Left renal cortex interstitium (tissue), 4 donors: ENCODE measurements at regions not wholly inside any gene's neighbourhood (a gene's known extent, or its start where the extent isn't known, plus 50 kb on each side); places are given as distances from the start of the nearest gene placed in this dataset.
A peak's percentile ranks its signal among the peaks of the same experiment; 100 is the strongest.
"Not testable (repeated sequence)": the region's sequence is repeated elsewhere in the genome, so short reads cannot be mapped to it uniquely, and the experiment has no call there.

Source experiments
- DNase-seq, 4 donors: peaks; one replicate each; pipeline ENCODE4 v3.0.0-alpha.2; 2013; ENCODE audit warnings: low read depth in 4 of 4, low spot score in 2 of 4, missing footprints in 1 of 4

DNA sequence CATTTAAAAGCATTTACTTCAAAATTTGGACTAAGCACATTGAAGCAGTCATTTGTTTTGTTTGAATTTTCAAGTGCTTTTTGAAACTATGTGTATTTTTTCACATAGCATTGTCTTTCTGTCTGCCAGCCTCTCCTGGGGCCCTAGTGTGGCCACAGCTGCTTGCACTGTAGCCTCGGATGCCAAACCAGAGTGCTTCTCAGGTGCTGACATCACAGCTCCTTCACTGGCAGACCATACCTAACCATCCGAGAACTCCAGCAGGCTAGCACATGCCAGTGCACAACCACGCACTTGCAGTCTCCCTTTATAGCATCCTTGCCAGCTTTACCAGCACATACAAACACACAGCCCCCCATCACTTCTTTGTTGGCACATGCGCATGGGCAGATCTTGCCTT lies 1019.7 kb downstream of the STPG2 start:
- no peak for DNase-seq

DNA sequence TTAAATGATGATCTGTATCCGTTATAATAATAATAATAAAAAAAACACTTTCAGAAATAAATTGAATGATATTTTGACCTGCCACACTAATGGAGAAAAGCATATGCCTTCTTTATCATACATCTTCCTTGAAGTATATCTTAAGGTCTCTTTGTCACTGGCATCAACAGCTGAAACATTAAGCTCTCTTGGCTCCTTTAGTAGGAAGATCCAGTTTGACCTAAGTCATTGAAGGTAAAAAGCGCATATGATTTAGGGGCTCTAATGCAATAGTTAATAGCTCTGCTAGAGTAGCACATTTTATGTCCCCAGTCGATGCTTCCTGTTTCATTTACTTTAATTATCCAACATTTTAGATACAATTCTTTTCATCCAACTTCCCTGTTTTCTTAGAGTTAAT lies 1010.8 kb downstream of the STPG2 start:
- no peak for DNase-seq

DNA sequence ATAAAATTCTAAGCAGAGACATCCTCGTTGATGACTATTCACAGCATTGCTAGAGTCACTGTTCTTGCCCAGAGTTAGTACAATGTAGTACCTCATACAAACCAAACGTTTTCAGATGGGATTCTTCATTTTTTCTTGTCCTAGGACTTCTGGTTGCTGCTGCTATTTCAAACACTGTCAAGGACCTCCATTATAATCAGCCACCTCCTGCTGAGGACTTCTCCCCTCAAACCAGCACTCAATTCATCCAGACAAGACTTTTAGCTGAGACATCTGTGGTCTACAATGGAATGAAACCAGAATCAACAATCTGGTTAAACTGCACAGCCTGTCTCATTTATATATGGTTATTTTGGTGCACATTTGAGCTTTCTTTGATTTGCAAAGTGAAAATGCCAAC lies 1008.8 kb downstream of the STPG2 start:
- no peak for DNase-seq

DNA sequence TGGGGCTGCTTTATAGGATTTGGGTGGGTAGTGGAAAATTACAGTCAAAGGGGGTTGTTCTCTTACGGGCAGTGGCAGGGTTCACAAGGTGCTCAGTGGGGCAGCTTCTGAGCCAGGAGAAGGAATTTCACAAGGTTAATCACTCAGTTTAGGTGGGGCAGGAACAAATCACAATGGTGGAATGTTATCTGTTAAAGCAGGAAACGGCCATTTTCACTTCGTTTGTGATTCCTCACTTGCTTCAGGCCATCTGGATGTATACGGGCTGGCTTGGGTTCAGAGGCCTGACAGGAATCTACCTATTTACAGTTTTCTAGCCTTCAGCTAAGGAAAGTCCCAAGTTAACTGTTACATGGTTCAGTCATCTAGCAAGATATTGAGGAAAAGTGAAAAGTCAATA lies 1003.5 kb downstream of the STPG2 start:
- no peak for DNase-seq

DNA sequence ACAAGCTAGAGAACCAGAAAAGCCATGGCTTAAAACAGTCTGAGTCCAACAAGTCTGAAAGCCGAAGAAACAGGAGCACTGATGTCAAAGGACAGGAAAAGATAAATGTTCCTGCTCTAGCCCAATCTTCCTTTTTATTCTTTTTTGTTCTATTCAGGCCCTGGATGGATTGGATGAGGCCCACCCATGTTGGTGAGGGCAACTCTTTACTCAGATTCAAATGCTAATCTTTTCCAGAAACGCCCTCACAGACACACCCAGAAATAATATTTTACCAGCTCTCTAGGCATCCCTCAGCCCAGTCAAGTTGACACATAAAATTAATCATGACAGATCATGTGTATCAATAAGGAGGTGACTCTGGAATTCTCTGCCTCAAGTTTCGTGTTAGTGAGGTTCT lies 1002.7 kb downstream of the STPG2 start:
- DNase-seq, result no peak

DNA sequence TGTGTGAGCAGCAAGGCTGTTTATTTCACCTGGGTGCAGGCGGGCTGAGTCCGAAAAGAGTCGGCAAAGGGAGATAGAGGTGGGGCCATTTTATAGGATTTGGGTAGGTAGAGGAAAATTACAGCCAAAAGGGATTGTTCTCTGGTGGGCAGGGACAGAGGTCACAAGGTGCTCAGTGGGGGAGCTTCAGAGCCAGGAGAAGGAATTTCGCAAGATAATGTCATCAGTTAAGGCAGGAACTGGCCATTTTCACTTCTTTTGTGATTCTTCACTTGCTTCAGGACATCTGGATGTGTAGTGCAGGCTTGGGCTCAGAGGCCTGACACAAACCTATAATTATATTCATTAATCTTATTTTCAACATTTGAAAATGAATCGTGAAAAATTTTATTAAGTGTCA lies 1001.9 kb downstream of the STPG2 start:
- DNase-seq, result not testable (repeated sequence)

DNA sequence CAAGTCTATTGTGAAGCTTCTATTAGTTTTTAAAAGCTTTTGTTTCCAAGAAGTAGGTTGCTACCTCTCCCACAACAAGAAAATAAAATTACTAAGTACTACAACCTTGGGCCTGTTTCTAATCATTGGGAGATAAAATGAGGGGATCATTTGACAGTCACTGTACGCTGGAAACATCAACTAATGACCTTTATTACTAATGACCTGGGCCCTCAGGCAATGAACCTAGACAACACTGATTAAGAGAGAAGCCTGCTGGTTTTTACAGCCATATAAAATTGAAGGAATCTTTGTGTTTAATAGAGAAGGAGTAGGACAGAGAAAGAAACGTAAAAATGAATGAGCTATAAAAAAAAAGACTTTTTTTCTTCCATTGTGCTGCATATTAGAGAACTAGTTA lies 1000.9 kb downstream of the STPG2 start:
- DNase-seq, result no peak

DNA sequence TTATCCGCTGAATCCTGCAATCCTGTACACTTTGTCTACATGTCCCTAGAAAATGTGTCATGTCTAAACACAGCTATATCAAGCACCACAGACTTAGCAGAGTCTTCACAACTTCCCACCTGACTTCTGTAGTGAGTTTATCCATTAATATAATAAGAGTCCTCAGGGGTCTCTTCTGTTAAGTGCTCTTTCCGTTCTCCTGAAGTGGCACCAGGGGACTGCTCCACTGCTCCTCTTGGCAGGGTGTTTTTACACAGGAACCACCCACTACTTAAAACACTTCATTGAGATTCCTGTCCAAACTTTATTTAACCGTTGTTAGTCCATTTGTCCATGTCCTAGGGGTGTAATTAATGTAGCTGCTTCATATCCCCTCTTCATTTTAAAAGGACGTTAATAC lies 1000.4 kb downstream of the STPG2 start:
- DNase-seq, result no peak

DNA sequence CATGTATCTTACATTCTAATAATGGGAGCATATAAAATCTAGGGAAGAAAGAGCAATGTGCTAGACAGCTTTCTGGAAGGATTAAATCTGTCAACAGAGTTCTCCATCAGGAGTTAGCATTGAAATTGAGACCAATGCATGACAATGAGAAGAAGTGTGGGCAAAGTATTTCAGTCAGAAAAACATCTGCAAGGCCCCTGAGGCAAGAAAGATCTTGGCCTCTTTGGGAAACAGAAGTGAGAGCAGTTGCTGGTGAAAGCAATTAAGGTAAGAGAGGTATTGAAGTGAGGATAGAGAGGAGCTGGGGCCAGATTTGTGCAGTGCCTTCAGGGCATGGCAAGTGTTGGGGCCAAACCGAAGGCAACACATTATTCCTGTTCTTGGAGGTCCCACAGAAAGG lies 999.1 kb downstream of the STPG2 start:
- no peak for DNase-seq

DNA sequence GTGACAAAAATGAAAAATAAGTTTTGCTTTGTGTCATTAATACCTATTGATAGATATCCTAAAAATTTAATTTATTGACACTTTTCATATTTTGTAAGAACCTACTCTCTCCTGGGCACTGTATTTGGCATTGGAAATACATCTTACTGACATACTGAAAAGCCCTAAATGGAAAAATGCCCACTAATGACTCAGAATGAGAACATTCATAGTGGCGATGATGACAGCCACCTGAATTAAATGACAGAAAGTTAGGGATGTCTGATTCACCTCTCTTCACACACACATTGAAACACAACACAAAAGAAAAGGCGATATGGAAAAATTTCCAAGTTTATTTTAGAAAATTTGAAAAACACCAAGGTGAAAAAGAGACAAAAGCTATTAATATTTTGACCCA lies 992.3 kb downstream of the STPG2 start:
- no peak for DNase-seq

DNA sequence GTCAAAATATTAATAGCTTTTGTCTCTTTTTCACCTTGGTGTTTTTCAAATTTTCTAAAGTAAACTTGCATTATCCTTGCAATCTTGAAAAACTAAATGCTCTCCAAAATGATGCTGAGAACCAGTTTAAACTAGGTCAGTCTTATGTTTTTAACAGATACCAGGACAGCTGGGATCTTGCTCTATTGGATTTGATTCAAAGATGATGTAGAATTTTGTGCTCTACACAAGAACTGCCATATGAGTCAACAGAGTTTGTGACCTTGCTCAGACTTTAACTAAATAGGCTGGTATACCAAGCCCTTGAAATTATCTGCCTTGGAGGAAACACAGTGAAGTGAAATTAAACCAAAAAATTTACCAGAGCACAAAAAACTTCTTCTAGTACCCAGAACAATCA lies 991.1 kb downstream of the STPG2 start:
- no peak for DNase-seq

DNA sequence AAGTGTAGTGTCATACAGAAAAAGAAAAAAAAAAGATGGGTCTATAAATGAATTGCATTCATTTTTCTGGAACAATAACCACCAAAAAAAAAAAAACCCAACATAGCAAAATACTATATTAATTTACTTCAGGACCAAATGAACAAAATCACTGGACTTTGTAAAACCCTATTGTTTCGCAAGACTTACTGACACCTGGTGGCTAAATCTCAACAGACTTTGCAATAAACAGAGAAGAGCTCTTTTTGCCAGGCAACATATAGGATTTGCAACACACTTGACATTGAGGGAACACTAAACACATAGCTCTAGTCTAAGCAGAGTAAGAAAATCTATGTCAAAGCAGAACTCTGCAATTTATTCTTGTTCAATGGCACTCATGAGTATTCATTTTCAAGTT lies 990.2 kb downstream of the STPG2 start:
- peak in 3 of 4 donors; percentile 6 to 33 (median 18) for DNase-seq

DNA sequence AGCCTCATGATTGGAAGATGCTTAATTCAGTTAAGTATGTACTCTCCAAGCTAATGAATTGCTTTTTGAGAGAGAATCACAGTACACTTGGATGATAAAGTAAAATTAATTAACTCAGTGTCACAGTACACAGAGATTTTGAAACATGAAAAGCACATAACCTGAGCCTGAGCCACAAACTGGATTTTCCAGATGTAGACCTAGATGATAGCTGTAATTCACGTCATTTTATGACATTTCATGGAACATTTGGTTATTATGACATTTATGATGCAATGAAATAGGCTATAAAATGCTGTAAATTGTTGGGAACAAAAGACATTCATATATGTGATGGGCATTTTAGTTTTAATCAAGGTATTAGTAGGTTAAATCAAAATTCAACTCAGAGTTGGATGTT lies 983.7 kb downstream of the STPG2 start:
- DNase-seq, result no peak

DNA sequence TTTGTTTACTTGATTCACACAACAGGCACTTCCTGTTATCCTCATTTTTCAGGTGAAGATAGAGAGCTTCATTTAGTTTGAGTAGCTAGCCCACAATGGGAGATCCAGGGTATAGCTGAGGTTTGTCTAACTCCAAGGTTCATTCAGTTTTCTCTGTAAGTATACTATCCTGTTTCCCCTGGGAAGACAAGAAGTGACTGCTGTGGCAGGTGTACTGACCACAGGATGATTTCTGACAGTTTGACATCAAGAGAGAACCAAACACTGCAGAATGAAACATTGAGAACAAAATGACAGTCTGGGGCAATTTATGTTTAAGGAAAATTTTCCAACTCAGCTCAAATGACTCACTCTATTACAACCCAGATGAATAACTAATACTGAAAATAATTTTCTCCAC lies 958.0 kb downstream of the STPG2 start:
- DNase-seq, result no peak

DNA sequence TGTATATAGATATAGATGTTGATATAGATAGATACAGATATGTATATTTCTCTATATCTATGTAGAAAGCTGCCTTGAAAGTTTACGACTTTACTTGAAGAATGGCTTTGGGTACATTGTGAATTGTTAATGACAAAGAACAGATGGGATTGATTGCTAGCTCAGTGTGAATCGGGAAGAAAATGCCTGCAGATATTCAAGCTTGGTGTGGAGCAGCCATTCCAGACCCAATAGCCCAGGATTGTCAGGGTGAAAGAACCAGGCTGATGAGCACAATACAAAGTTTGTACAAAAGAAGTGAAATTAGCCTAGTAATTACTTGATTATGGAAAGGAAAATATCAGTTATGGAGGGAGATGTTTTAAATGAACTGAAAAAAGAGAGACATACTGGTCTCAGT lies 946.2 kb downstream of the STPG2 start:
- no peak for DNase-seq

DNA sequence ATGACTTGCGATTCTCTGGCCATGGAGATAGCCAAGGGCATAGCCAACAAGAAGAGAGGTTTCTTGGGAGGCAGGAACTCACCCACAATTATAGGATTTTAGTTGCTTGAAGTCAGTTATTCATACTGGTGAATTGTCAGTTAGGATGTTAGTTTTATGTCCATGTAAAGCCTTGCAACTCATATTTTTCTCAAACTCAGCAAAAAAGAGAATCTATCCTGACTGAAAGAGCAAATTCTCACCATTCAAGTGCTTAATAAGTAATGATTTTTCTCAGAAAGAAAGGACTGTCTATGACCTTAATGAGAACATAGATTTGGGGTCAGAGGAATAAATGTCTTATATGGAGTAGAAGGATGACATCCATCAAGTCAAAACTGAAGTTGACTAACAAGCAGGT lies 934.5 kb downstream of the STPG2 start:
- no peak for DNase-seq

DNA sequence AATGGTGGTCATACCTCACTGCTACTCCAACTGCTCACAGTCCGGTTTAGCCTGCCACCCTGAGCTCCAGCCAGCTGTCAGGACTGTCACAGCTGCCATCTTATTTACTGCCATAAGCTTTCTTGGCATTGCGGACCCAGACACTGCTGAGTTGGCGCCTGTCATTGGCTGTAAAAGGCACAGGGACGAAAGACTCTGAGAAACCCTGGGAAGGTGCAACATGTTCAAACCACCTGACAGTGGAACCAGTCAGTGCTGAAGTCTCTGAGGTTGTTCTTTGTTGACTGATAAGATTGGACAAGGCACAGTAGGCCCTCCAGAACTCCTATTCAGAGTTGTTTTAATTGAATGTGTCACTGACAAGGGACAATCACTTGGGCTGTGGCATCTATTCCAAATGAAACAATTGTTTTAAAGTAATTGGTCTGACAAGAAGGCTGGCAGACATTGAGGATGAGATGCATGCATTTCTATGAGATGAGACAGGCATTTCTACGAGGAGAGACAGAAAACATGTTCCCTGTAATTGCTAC lies 927.8 kb downstream of the STPG2 start:
- no peak for DNase-seq

DNA sequence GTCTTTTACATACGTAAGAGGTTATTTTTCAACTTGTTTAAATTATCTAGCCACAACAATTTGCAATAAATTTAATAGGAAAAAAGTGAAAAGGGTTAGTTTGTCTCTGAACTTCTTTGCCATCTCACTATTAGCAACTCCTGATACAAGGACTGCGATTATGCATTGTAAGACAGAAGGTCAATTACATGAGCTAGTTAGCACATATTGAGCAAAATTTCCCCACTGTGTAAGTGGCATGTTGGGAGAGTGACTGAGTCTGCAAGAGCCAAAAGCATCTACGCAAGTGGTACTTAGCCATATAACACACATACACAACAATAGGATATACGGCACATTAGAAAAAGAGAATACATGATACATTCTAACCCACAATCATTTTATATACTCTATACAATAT lies 927.2 kb downstream of the STPG2 start:
- DNase-seq, result no peak

DNA sequence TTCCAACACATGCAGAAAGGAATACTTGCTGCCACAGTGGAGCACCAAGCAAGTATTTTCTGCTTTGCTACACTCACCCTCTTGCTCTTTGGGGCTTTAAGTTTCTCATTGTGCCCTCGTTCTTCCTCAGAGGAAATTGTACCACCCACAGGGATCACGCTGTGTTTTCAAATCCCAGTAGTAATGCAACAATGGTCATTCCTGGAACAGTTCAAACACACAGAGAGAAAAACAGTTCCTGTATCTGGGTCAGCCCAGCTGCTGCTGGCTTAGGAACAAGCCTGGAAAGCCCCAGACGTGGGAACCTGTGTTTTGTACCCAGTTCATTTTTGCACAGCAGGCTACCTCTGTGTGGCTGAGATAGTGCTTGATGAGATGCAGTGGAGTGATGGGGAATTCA lies 907.8 kb downstream of the STPG2 start:
- no peak for DNase-seq

DNA sequence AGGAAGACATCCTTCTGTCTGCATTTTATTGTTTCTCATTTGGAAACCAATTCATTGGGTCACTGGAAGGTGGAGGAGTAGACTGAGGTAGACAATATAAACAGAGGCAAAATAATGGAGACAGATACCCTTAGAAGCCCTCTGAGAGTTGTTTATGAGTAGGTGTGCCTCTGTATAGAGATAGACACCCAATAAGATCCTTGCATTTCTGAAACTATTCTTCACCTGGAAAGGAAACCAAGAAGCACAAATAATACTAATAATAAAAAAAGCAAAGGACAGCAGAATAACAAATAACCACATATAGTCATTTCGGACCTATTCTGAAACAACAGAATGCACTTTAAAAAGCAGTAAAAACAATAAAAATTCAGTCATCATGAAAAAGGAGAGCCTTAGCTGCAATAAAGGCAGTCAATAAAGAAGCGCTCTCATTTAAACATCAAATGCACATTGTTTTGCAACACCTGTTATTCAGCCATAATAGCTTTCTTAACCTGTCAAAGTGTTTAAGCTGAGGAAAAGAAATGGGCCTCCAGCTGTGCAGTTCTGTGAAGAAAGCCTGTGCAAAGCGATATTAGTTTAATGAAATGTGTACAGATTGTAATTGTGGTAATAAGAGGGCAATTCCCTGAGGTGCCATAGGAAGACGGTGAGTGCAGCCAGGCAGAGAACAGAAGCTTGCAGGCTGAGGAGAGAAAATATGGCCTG lies 904.2 kb downstream of the STPG2 start:
- DNase-seq, result no peak

DNA sequence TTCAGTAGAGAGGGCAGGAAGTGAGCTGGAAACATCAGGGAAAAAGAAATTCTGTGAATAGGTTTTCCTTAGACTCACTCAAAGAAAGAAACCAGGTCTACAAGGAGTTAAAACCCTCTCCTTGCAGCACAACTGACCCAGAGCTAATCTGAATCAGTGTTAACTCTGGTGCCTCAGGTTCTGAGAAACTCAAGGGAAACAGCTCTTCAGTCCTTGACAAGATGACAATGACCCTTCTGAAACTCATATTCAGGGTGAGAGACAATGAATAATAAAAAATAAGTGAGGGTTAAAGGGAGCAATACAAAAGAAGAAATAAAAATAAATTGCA lies 903.6 kb downstream of the STPG2 start:
- DNase-seq, result no peak

DNA sequence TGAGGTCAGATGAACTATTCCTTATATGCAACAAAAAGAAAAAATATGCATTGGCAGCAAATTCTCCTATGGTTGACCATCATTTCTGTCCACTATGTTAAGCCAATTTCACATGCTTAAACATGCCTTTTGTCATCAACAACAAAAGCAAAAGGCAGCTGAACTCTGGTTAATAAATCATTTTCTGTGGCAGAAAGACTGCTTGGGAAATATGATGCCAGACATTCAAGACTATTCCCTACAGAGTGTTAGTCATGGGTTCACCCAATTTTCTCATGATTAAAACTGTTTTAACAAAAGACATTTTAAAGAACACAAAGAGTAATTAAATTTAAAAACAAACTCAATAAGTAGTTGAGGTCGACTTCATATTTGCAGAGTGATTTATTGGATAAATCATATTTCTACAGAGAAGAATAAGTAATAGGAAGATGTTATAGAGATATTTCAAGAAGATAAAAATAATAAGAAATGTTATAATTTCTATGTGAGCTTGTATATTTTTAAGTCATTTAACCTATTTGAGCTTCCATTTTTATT lies 890.6 kb downstream of the STPG2 start:
- no peak for DNase-seq

DNA sequence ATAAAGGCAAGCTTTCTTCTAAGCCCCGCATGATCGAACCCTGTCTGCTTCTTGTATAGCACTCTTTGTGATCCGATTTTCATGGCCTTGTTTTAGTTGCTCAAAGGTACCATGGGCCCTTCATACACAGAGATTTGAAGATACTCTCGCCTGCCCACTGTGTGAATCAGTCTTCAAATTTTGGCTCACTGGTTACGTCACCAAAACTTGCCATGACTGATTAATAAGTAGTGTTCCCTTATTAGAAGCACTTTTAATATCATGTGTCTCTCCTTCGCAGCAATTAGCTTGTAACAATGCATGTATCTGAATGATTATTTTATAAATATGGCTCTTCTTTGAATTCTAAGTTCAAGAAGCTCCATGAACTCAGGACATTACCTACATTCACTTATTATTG lies 880.5 kb downstream of the STPG2 start:
- DNase-seq, result no peak
